ENCODE measurements at regions not wholly inside any gene's neighbourhood (a gene's known extent, or its start where the extent isn't known, plus 50 kb on each side); places are given as distances from the start of the nearest gene placed in this dataset.

DNA sequence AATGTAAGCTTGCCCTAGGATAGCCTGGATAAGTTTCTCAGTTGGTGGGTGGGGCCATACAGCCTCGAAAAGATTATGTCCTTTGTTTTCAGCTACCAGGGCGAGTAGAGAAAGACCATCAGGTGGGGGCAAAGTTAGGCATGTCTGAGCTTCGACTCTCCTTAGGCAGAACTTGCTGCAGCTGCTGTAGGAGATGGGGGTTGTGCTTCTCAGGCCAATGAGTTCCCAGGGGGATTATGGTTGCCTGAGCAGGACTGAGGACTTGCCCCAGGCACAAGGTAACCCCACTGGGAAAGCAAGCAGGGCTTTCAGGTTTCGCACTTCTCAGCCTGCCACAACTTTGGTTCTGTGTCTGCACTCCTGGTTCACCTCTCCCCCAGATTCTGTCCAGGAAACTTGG lies 173.4 kb upstream of the SESN3 start:
- TF ChIP-seq, protein P1, sequence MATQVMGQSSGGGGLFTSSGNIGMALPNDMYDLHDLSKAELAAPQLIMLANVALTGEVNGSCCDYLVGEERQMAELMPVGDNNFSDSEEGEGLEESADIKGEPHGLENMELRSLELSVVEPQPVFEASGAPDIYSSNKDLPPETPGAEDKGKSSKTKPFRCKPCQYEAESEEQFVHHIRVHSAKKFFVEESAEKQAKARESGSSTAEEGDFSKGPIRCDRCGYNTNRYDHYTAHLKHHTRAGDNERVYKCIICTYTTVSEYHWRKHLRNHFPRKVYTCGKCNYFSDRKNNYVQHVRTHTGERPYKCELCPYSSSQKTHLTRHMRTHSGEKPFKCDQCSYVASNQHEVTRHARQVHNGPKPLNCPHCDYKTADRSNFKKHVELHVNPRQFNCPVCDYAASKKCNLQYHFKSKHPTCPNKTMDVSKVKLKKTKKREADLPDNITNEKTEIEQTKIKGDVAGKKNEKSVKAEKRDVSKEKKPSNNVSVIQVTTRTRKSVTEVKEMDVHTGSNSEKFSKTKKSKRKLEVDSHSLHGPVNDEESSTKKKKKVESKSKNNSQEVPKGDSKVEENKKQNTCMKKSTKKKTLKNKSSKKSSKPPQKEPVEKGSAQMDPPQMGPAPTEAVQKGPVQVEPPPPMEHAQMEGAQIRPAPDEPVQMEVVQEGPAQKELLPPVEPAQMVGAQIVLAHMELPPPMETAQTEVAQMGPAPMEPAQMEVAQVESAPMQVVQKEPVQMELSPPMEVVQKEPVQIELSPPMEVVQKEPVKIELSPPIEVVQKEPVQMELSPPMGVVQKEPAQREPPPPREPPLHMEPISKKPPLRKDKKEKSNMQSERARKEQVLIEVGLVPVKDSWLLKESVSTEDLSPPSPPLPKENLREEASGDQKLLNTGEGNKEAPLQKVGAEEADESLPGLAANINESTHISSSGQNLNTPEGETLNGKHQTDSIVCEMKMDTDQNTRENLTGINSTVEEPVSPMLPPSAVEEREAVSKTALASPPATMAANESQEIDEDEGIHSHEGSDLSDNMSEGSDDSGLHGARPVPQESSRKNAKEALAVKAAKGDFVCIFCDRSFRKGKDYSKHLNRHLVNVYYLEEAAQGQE (IDR thresholded peaks at IDR 0.05; ENCODE audit: insufficient read depth in 1 of 2, low read depth in 2 of 2, low read length in 2 of 2) = no peak
- TF ChIP-seq TAF1 (IDR thresholded peaks at IDR 0.05; ENCODE audit: borderline replicate concordance, insufficient read depth, low read length) (no peak), SIN3A (IDR thresholded peaks at IDR 0.05; ENCODE audit: borderline replicate concordance, insufficient read depth, low read length) (no peak), POLR2AphosphoS5 (IDR thresholded peaks at IDR 0.05; ENCODE audit: low read depth, low read length) (no peak), FOXP2 (optimal IDR thresholded peaks at IDR 0.05; ENCODE audit: borderline replicate concordance, extremely low read depth, extremely low read length, insufficient read depth) (no peak)

DNA sequence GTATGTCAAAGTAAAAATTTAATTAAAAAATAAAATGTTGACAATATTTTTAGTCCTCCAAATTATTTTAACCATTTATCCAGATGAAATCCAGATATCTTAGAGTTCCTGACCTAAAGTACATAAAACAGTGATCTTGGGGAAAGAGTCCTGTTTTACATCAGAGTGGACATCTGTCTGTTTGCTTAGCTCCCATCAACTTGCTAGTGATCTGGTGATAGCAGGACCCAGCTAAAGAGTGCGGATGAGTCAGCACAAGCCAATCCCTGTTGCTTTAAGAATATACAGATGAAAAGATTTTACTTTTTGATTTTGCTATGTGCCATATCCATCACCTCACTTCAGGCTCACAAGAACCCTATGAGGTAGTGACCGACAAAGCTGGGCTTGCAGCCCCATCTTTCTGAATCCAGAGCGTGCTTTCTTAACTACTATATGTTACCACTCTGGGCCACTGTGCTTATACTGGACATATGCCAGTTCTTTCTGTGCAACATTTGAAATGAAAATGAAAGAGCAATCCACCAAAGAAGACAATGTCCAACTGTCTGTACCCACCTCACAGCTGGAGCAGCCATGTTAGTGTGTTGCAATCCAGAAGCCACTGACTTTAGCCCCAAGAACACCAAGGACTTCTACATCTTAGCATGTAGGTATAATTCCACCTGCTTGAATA lies 167.6 kb upstream of the SESN3 start:
- no peak for TF ChIP-seq SIN3A (IDR thresholded peaks at IDR 0.05; ENCODE audit: borderline replicate concordance, insufficient read depth, low read length)
- TF ChIP-seq TAF1 (IDR thresholded peaks at IDR 0.05; ENCODE audit: borderline replicate concordance, insufficient read depth, low read length) = no peak
- TF ChIP-seq, protein P1 (IDR thresholded peaks at IDR 0.05; ENCODE audit: insufficient read depth in 1 of 2, low read depth in 2 of 2, low read length in 2 of 2) = no peak
- TF ChIP-seq FOXP2 (optimal IDR thresholded peaks at IDR 0.05; ENCODE audit: borderline replicate concordance, extremely low read depth, extremely low read length, insufficient read depth) = no peak
- TF ChIP-seq POLR2AphosphoS5 (IDR thresholded peaks at IDR 0.05; ENCODE audit: low read depth, low read length) = no peak

DNA sequence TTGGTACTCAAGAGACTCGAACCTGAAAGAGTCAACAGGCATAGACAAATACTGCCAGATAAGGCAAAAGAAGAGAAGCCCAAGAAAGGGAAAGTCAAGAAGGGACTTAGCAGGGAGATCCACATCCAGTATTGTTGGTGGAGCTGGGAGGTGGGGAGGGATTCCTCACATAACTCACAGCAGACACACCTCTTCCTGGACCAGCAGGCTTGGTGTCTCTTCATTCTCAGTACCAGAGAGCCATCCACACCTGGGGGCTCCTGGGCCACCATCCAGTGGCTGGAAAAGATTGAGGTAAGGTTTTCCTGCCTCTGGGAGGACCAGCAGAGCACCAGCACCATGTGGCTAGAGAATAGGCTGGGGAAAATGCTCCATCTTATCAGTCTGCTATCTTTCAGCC lies 161.6 kb upstream of the SESN3 start:
- TF ChIP-seq, protein P1 (IDR thresholded peaks at IDR 0.05; ENCODE audit: insufficient read depth in 1 of 2, low read depth in 2 of 2, low read length in 2 of 2) = no peak
- TF ChIP-seq FOXP2 (optimal IDR thresholded peaks at IDR 0.05; ENCODE audit: borderline replicate concordance, extremely low read depth, extremely low read length, insufficient read depth) = no peak
- no peak for TF ChIP-seq TAF1 (IDR thresholded peaks at IDR 0.05; ENCODE audit: borderline replicate concordance, insufficient read depth, low read length)
- no peak for TF ChIP-seq SIN3A (IDR thresholded peaks at IDR 0.05; ENCODE audit: borderline replicate concordance, insufficient read depth, low read length)
- no peak for TF ChIP-seq POLR2AphosphoS5 (IDR thresholded peaks at IDR 0.05; ENCODE audit: low read depth, low read length)

DNA sequence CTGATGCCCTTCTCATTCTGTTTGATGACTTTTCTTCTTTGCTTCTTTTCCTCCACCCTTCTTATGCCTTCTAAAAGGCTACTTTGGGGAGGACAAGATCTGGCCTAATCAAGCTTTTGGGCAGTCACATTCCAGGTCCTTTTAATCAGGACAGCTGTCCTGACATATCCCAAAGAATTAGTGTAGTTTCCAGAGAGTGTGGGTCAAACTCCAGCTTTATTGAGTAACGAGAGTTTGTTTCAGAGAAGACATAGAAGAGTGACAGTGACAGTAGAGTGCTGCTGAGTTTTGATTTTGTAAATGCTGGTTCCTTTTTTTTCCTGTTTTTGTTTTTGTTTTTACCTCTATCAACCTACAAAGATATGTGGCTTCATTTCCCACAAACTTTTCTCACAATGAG lies 158.4 kb upstream of the SESN3 start:
- no peak for TF ChIP-seq POLR2AphosphoS5 (IDR thresholded peaks at IDR 0.05; ENCODE audit: low read depth, low read length)
- TF ChIP-seq, protein P1 (IDR thresholded peaks at IDR 0.05; ENCODE audit: insufficient read depth in 1 of 2, low read depth in 2 of 2, low read length in 2 of 2) = no peak

DNA sequence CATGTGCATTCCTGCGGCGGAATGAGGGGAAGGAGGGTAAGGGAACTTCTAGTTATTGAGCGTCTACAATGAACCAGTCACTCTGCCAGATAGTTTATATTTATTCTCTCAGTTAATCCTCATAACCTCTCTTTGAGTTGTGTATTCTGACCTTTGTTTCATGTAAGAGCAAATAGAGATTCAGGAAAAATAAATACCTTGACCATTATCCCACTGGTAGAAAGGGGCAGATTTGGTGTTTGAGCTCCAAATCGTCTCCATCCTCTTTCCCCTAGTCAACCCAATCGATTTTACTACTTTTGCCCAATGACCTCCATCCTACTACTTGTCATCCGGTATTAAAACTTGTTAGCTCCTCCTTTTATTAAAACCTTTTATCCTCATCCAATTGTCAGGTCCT lies 157.1 kb upstream of the SESN3 start:
- TF ChIP-seq TAF1 (IDR thresholded peaks at IDR 0.05; ENCODE audit: borderline replicate concordance, insufficient read depth, low read length) (no peak), SIN3A (IDR thresholded peaks at IDR 0.05; ENCODE audit: borderline replicate concordance, insufficient read depth, low read length) (no peak)
- TF ChIP-seq, protein P1 (IDR thresholded peaks at IDR 0.05; ENCODE audit: insufficient read depth in 1 of 2, low read depth in 2 of 2, low read length in 2 of 2) = no peak
